ENCODE measurements at regions not wholly inside any gene's neighbourhood (a gene's known extent, or its start where the extent isn't known, plus 50 kb on each side); places are given as distances from the start of the nearest gene placed in this dataset.

DNA sequence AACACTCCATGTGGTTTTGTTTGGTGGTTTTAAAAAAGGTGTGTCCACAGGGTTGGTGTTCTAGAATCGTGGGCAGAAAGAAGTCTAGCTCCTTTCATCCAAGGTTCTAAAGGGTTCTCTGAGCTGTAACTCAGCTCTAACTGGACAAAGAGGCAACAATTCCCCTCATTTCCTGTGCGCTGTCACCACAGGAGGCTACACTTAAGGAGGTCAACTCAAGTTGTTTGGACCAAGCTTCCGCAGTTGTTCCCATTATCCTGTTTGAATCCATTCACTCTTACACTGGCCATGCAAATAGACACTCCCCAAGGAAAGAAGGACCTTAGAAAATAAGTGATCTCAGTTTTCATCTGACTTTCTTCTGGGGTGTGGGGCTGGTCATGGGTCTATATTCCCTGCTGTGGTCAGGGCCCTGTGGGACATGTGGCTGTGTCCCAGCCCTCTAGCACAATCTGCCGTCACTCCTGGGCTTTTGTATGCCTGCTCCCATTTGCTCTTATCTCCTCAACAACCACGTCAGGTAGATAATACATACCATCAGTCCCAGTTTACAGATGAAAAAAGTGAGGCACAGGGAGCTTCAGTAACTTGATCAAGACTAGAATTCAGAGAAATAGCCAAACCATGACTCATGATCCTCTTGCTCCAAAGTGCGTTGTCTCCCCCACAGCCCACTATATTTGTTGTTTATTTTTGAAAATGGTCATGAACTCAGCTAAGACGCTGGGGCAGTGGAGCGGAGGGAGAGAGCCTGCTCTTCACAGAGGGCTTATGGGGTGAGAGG lies 103.6 kb downstream of the RHOU start:
- Histone ChIP-seq H3K27ac (ENCODE audit: low read length) (no peak overlapping the region), H3K27me3 (ENCODE audit: control insufficient read depth, insufficient read depth, low read length) (no peaks in the 10 kb centered on the region), H3K36me3 (ENCODE audit: control insufficient read depth, insufficient read depth, low read length) (no peaks in the 10 kb centered on the region), H3K4me3 (ENCODE audit: low read length) (no peak overlapping the region), H3K4me1 (ENCODE audit: control insufficient read depth, insufficient read depth, low read length) (no peaks in the 10 kb centered on the region), H3K9me3 (ENCODE audit: control insufficient read depth, insufficient read depth, low read length) (no peaks in the 10 kb centered on the region)
- Mint-ChIP-seq H3K36me3 (no peaks in the 10 kb centered on the region), H3K27ac (no peak overlapping the region), H3K4me3 (no peak overlapping the region), H3K4me1 (no peaks in the 10 kb centered on the region), H3K9me3 (peaks cover 0 to 4% of the 10 kb centered on the region in 2 donors), H3K27me3 (ENCODE audit: low read depth in 2 of 2) (no peaks in the 10 kb centered on the region)
- 86% methylated on average over 7 of the region's 8 CpGs for WGBS (ENCODE audit: insufficient coverage)
- no peak for TF ChIP-seq CTCF (IDR thresholded peaks at IDR 0.05)
- no peak for ATAC-seq
- DNase-seq, result no peak
- intact Hi-C loops (cut with micrococcal nuclease), result no loop called here

GRCh38 chr1:228839656-228840055 lies 104.4 kb downstream of the RHOU start:
- H3K36me3 Mint-ChIP-seq, result no peaks in the 10 kb centered on the region
- intact Hi-C loops (cut with micrococcal nuclease), result no loop called here

DNA sequence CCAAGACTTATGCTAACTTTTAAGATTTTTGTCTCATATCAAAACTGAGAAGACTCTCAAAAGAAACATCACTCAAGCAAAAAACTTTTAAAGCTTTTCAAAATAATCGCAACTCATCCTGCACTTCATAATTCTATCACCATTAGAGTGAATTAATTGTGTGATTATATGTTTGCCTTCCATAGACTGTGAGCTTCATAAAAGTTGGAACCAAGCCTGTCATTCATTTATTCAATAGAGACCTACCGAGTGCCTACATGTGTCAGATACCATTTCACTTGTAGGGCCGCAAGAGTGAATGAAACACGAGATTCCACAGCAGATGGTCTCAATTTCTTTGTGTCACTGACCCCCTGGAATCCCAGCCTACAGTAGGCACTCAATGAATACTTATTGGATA lies 106.4 kb downstream of the RHOU start:
- intact Hi-C loops (cut with micrococcal nuclease), result no loop called here
- whole genome bisulfite sequencing (ENCODE audit: insufficient coverage), result 100% methylated on average over 3 of the region's 4 CpGs

More at GRCh38 chr1:228839656-228840055, 104.4 kb downstream of the RHOU start:
- Mint-ChIP-seq H3K27me3 (ENCODE audit: low read depth in 2 of 2) (no peaks in the 10 kb centered on the region), H3K9me3 (peaks cover 0 to 4% of the 10 kb centered on the region in 2 donors), H3K27ac (no peak overlapping the region), H3K4me1 (no peaks in the 10 kb centered on the region), H3K4me3 (no peak overlapping the region)
- DNase-seq (no peak), ATAC-seq (no peak)
- no peak overlapping the region for H3K27ac ChIP-seq (ENCODE audit: low read length)
- WGBS (ENCODE audit: insufficient coverage), result 86% methylated on average over 4 of the region's 6 CpGs
- no peaks in the 10 kb centered on the region for H3K36me3 ChIP-seq (ENCODE audit: control insufficient read depth, insufficient read depth, low read length)
- TF ChIP-seq CTCF (IDR thresholded peaks at IDR 0.05), result no peak
- no peak overlapping the region for H3K4me3 ChIP-seq (ENCODE audit: low read length)
- H3K9me3 ChIP-seq (ENCODE audit: control insufficient read depth, insufficient read depth, low read length), result no peaks in the 10 kb centered on the region
- H3K27me3 ChIP-seq (ENCODE audit: control insufficient read depth, insufficient read depth, low read length), result no peaks in the 10 kb centered on the region
- no peaks in the 10 kb centered on the region for H3K4me1 ChIP-seq (ENCODE audit: control insufficient read depth, insufficient read depth, low read length)

More for the DNA sequence above, 106.4 kb downstream of the RHOU start:
- Histone ChIP-seq H3K4me3 (ENCODE audit: low read length) (no peak overlapping the region), H3K36me3 (ENCODE audit: control insufficient read depth, insufficient read depth, low read length) (no peaks in the 10 kb centered on the region), H3K4me1 (ENCODE audit: control insufficient read depth, insufficient read depth, low read length) (no peaks in the 10 kb centered on the region), H3K9me3 (ENCODE audit: control insufficient read depth, insufficient read depth, low read length) (no peaks in the 10 kb centered on the region), H3K27me3 (ENCODE audit: control insufficient read depth, insufficient read depth, low read length) (no peaks in the 10 kb centered on the region), H3K27ac (ENCODE audit: low read length) (no peak overlapping the region)
- Mint-ChIP-seq H3K27ac (no peak overlapping the region), H3K9me3 (peaks cover 0 to 4% of the 10 kb centered on the region in 2 donors), H3K36me3 (no peaks in the 10 kb centered on the region), H3K4me3 (no peak overlapping the region), H3K4me1 (no peaks in the 10 kb centered on the region), H3K27me3 (ENCODE audit: low read depth in 2 of 2) (no peaks in the 10 kb centered on the region)
- DNase-seq (no peak), ATAC-seq (no peak)
- TF ChIP-seq CTCF (IDR thresholded peaks at IDR 0.05), result no peak
